ENCODE measurements at regions not wholly inside any gene's neighbourhood (a gene's known extent, or its start where the extent isn't known, plus 50 kb on each side); places are given as distances from the start of the nearest gene placed in this dataset.

GRCh38 chr5:125541085-125541484 lies 794.6 kb upstream of the ZNF608 start:
- no peak overlapping the region for H3K4me3 ChIP-seq (ENCODE audit: low read depth, low read length)
- no peak overlapping the region for H3K9ac ChIP-seq (ENCODE audit: low read length)
- no peak overlapping the region for H3K27ac ChIP-seq (ENCODE audit: low read depth, low read length)
- no peaks in the 10 kb centered on the region for H3K27me3 ChIP-seq (ENCODE audit: control insufficient read depth, insufficient read depth, low read length)
- no peaks in the 10 kb centered on the region for H3K36me3 ChIP-seq (ENCODE audit: control insufficient read depth, insufficient read depth, low read length)
- no peaks in the 10 kb centered on the region for H3K4me1 ChIP-seq (ENCODE audit: control insufficient read depth, insufficient read depth, low read length)
- peaks cover 8% of the 10 kb centered on the region; the same call in 1 of the 2 replicates for H3K9me3 ChIP-seq (ENCODE audit: control insufficient read depth, insufficient read depth, low read depth, low read length)

- Histone ChIP-seq H3K9ac (ENCODE audit: low read length) (no peak overlapping the region), H3K4me3 (ENCODE audit: low read depth, low read length) (no peak overlapping the region), H3K27ac (ENCODE audit: low read depth, low read length) (no peak overlapping the region), H3K36me3 (ENCODE audit: control insufficient read depth, insufficient read depth, low read length) (no peaks in the 10 kb centered on the region), H3K9me3 (ENCODE audit: control insufficient read depth, insufficient read depth, low read depth, low read length) (no peaks in the 10 kb centered on the region), H3K27me3 (ENCODE audit: control insufficient read depth, insufficient read depth, low read length) (no peaks in the 10 kb centered on the region), H3K4me1 (ENCODE audit: control insufficient read depth, insufficient read depth, low read length) (peaks cover 16% of the 10 kb centered on the region)
Observed at GRCh38 chr5:125549322-125549911, 803.0 kb upstream of the ZNF608 start.

GRCh38 chr5:125550274-125550673 lies 803.8 kb upstream of the ZNF608 start:
- Histone ChIP-seq H3K4me3 (ENCODE audit: low read depth, low read length) (no peak overlapping the region), H3K27me3 (ENCODE audit: control insufficient read depth, insufficient read depth, low read length) (no peaks in the 10 kb centered on the region), H3K9ac (ENCODE audit: low read length) (no peak overlapping the region), H3K4me1 (ENCODE audit: control insufficient read depth, insufficient read depth, low read length) (peaks cover 16% of the 10 kb centered on the region), H3K9me3 (ENCODE audit: control insufficient read depth, insufficient read depth, low read depth, low read length) (no peaks in the 10 kb centered on the region), H3K36me3 (ENCODE audit: control insufficient read depth, insufficient read depth, low read length) (no peaks in the 10 kb centered on the region), H3K27ac (ENCODE audit: low read depth, low read length) (no peak overlapping the region)

- Histone ChIP-seq H3K27me3 (ENCODE audit: control insufficient read depth, insufficient read depth, low read length) (no peaks in the 10 kb centered on the region), H3K27ac (ENCODE audit: low read depth, low read length) (no peak overlapping the region), H3K4me3 (ENCODE audit: low read depth, low read length) (no peak overlapping the region), H3K9ac (ENCODE audit: low read length) (no peak overlapping the region), H3K36me3 (ENCODE audit: control insufficient read depth, insufficient read depth, low read length) (no peaks in the 10 kb centered on the region), H3K4me1 (ENCODE audit: control insufficient read depth, insufficient read depth, low read length) (peaks cover 16% of the 10 kb centered on the region), H3K9me3 (ENCODE audit: control insufficient read depth, insufficient read depth, low read depth, low read length) (no peaks in the 10 kb centered on the region)
Observed at GRCh38 chr5:125551246-125551645, 804.8 kb upstream of the ZNF608 start.

- Histone ChIP-seq H3K4me1 (ENCODE audit: control insufficient read depth, insufficient read depth, low read length) (peaks cover 16% of the 10 kb centered on the region), H3K4me3 (ENCODE audit: low read depth, low read length) (no peak overlapping the region), H3K9me3 (ENCODE audit: control insufficient read depth, insufficient read depth, low read depth, low read length) (no peaks in the 10 kb centered on the region), H3K9ac (ENCODE audit: low read length) (no peak overlapping the region), H3K27ac (ENCODE audit: low read depth, low read length) (no peak overlapping the region), H3K36me3 (ENCODE audit: control insufficient read depth, insufficient read depth, low read length) (no peaks in the 10 kb centered on the region), H3K27me3 (ENCODE audit: control insufficient read depth, insufficient read depth, low read length) (no peaks in the 10 kb centered on the region)
Observed at GRCh38 chr5:125551797-125552196, 805.4 kb upstream of the ZNF608 start.

GRCh38 chr5:125552486-125552885 lies 806.0 kb upstream of the ZNF608 start:
- Histone ChIP-seq H3K27ac (ENCODE audit: low read depth, low read length) (no peak overlapping the region), H3K9ac (ENCODE audit: low read length) (no peak overlapping the region), H3K36me3 (ENCODE audit: control insufficient read depth, insufficient read depth, low read length) (no peaks in the 10 kb centered on the region), H3K9me3 (ENCODE audit: control insufficient read depth, insufficient read depth, low read depth, low read length) (no peaks in the 10 kb centered on the region), H3K4me3 (ENCODE audit: low read depth, low read length) (no peak overlapping the region), H3K4me1 (ENCODE audit: control insufficient read depth, insufficient read depth, low read length) (peaks cover 16% of the 10 kb centered on the region), H3K27me3 (ENCODE audit: control insufficient read depth, insufficient read depth, low read length) (no peaks in the 10 kb centered on the region)

- H3K9ac ChIP-seq (ENCODE audit: low read length): no peak overlapping the region
- no peaks in the 10 kb centered on the region for H3K36me3 ChIP-seq (ENCODE audit: control insufficient read depth, insufficient read depth, low read length)
- H3K27me3 ChIP-seq (ENCODE audit: control insufficient read depth, insufficient read depth, low read length): no peaks in the 10 kb centered on the region
Observed at GRCh38 chr5:125554355-125554754, 807.9 kb upstream of the ZNF608 start.

GRCh38 chr5:125555591-125555990 lies 809.2 kb upstream of the ZNF608 start:
- H3K9ac ChIP-seq (ENCODE audit: low read length): no peak overlapping the region
- no peaks in the 10 kb centered on the region for H3K9me3 ChIP-seq (ENCODE audit: control insufficient read depth, insufficient read depth, low read depth, low read length)
- H3K4me3 ChIP-seq (ENCODE audit: low read depth, low read length): no peak overlapping the region
- no peaks in the 10 kb centered on the region for H3K27me3 ChIP-seq (ENCODE audit: control insufficient read depth, insufficient read depth, low read length)
- peaks cover under 1% of the 10 kb centered on the region; the same call in 1 of the 2 replicates for H3K4me1 ChIP-seq (ENCODE audit: control insufficient read depth, insufficient read depth, low read length)
- no peaks in the 10 kb centered on the region for H3K36me3 ChIP-seq (ENCODE audit: control insufficient read depth, insufficient read depth, low read length)
- H3K27ac ChIP-seq (ENCODE audit: low read depth, low read length): no peak overlapping the region

More at GRCh38 chr5:125554355-125554754, 807.9 kb upstream of the ZNF608 start:
- H3K27ac ChIP-seq (ENCODE audit: low read depth, low read length): no peak overlapping the region
- H3K4me3 ChIP-seq (ENCODE audit: low read depth, low read length): no peak overlapping the region
- H3K9me3 ChIP-seq (ENCODE audit: control insufficient read depth, insufficient read depth, low read depth, low read length): no peaks in the 10 kb centered on the region
- H3K4me1 ChIP-seq (ENCODE audit: control insufficient read depth, insufficient read depth, low read length): peaks cover 13% of the 10 kb centered on the region

GRCh38 chr5:125558016-125558415 lies 811.6 kb upstream of the ZNF608 start:
- Histone ChIP-seq H3K4me1 (ENCODE audit: control insufficient read depth, insufficient read depth, low read length) (no peaks in the 10 kb centered on the region), H3K27me3 (ENCODE audit: control insufficient read depth, insufficient read depth, low read length) (no peaks in the 10 kb centered on the region), H3K9ac (ENCODE audit: low read length) (no peak overlapping the region), H3K27ac (ENCODE audit: low read depth, low read length) (no peak overlapping the region), H3K9me3 (ENCODE audit: control insufficient read depth, insufficient read depth, low read depth, low read length) (no peaks in the 10 kb centered on the region), H3K36me3 (ENCODE audit: control insufficient read depth, insufficient read depth, low read length) (no peaks in the 10 kb centered on the region), H3K4me3 (ENCODE audit: low read depth, low read length) (no peak overlapping the region)

- Histone ChIP-seq H3K27me3 (ENCODE audit: control insufficient read depth, insufficient read depth, low read length) (no peaks in the 10 kb centered on the region), H3K4me1 (ENCODE audit: control insufficient read depth, insufficient read depth, low read length) (no peaks in the 10 kb centered on the region), H3K9ac (ENCODE audit: low read length) (no peak overlapping the region), H3K4me3 (ENCODE audit: low read depth, low read length) (no peak overlapping the region), H3K27ac (ENCODE audit: low read depth, low read length) (no peak overlapping the region), H3K36me3 (ENCODE audit: control insufficient read depth, insufficient read depth, low read length) (no peaks in the 10 kb centered on the region), H3K9me3 (ENCODE audit: control insufficient read depth, insufficient read depth, low read depth, low read length) (no peaks in the 10 kb centered on the region)
Observed at GRCh38 chr5:125558466-125558865, 812.0 kb upstream of the ZNF608 start.

GRCh38 chr5:125559296-125559695 lies 812.9 kb upstream of the ZNF608 start:
- Histone ChIP-seq H3K36me3 (ENCODE audit: control insufficient read depth, insufficient read depth, low read length) (no peaks in the 10 kb centered on the region), H3K27ac (ENCODE audit: low read depth, low read length) (no peak overlapping the region), H3K9ac (ENCODE audit: low read length) (no peak overlapping the region), H3K27me3 (ENCODE audit: control insufficient read depth, insufficient read depth, low read length) (no peaks in the 10 kb centered on the region), H3K4me3 (ENCODE audit: low read depth, low read length) (no peak overlapping the region), H3K4me1 (ENCODE audit: control insufficient read depth, insufficient read depth, low read length) (no peaks in the 10 kb centered on the region), H3K9me3 (ENCODE audit: control insufficient read depth, insufficient read depth, low read depth, low read length) (no peaks in the 10 kb centered on the region)

Measured in HUES6 (cell line).